ENCODE measurements at regions not wholly inside any gene's neighbourhood (a gene's known extent, or its start where the extent isn't known, plus 50 kb on each side); places are given as distances from the start of the nearest gene placed in this dataset.

GRCh38 chr4:62526671-62527070, 1326.5 kb downstream of the ADGRL3 start:
- Histone ChIP-seq H4K20me1 (ENCODE audit: insufficient read depth, low read length) (no peaks in the 10 kb centered on the region), H3K79me2 (ENCODE audit: insufficient read depth, low read depth, low read length) (no peaks in the 10 kb centered on the region), H3K36me3 (ENCODE audit: insufficient read depth, low read length) (no peaks in the 10 kb centered on the region), H3K4me3 (ENCODE audit: low read depth, low read length, poor library complexity, severe bottlenecking) (no peak overlapping the region), H3K4me1 (ENCODE audit: insufficient read depth, low read length, poor library complexity, severe bottlenecking) (no peaks in the 10 kb centered on the region), H2AFZ (ENCODE audit: low read length) (no peak overlapping the region), H3K4me2 (ENCODE audit: low read length) (no peak overlapping the region), H3K9me3 (ENCODE audit: low read length) (no peaks in the 10 kb centered on the region), H3K27ac (ENCODE audit: low read depth, low read length, poor library complexity, severe bottlenecking) (no peak overlapping the region), H3K9me2 (ENCODE audit: insufficient read depth, low read length) (no peaks in the 10 kb centered on the region)
- DNase-seq (ENCODE audit: low spot score), result no peak
- no peak for TF ChIP-seq EZH2phosphoT487 (IDR thresholded peaks at IDR 0.05; ENCODE audit: borderline replicate concordance, low read depth, low read length)
- TF ChIP-seq, protein P1, sequence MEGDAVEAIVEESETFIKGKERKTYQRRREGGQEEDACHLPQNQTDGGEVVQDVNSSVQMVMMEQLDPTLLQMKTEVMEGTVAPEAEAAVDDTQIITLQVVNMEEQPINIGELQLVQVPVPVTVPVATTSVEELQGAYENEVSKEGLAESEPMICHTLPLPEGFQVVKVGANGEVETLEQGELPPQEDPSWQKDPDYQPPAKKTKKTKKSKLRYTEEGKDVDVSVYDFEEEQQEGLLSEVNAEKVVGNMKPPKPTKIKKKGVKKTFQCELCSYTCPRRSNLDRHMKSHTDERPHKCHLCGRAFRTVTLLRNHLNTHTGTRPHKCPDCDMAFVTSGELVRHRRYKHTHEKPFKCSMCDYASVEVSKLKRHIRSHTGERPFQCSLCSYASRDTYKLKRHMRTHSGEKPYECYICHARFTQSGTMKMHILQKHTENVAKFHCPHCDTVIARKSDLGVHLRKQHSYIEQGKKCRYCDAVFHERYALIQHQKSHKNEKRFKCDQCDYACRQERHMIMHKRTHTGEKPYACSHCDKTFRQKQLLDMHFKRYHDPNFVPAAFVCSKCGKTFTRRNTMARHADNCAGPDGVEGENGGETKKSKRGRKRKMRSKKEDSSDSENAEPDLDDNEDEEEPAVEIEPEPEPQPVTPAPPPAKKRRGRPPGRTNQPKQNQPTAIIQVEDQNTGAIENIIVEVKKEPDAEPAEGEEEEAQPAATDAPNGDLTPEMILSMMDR (conservative IDR thresholded peaks at IDR 0.05; ENCODE audit: low read length), result no peak
- intact Hi-C loops (cut with micrococcal nuclease; ENCODE audit: unreplicated experiment), result no loop called here
- ChIA-PET CTCF (ENCODE audit: unreplicated experiment) (no interaction called here), POLR2A (no interaction called here)
- no TSS peak for BruUV-seq (replicated peaks)

DNA sequence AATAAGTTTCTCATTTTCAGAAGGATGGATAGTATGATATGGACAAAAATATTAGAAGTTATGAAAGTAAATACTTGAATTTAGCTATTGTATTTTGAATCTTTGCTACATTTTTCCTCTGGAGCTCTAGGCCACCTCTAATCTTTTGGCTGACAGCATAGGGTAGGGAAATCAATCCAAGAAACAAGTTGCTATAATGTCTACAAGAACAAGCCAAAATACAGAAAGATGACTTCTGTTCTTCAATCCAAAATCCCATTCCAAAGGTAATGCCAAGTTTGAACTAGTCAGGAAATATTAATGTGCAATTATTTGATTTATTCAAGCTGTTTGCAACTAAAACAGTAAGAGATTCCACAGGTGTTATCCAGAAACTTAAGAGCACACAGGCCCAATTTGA, 1323.1 kb downstream of the ADGRL3 start:
- intact Hi-C loops (cut with micrococcal nuclease; ENCODE audit: unreplicated experiment), result no loop called here
- no peaks in the 10 kb centered on the region for H3K79me2 ChIP-seq (ENCODE audit: insufficient read depth, low read depth, low read length)
- no peak for DNase-seq (ENCODE audit: low spot score)
- no peaks in the 10 kb centered on the region for H4K20me1 ChIP-seq (ENCODE audit: insufficient read depth, low read length)
- ChIA-PET POLR2A (no interaction called here), CTCF (ENCODE audit: unreplicated experiment) (no interaction called here)
- no TSS peak for BruUV-seq (replicated peaks)
- no peaks in the 10 kb centered on the region for H3K9me3 ChIP-seq (ENCODE audit: low read length)
- H2AFZ ChIP-seq (ENCODE audit: low read length), result no peak overlapping the region
- H3K4me3 ChIP-seq (ENCODE audit: low read depth, low read length, poor library complexity, severe bottlenecking), result no peak overlapping the region
- H3K9me2 ChIP-seq (ENCODE audit: insufficient read depth, low read length), result no peaks in the 10 kb centered on the region
- no peaks in the 10 kb centered on the region for H3K4me1 ChIP-seq (ENCODE audit: insufficient read depth, low read length, poor library complexity, severe bottlenecking)
- no peak overlapping the region for H3K4me2 ChIP-seq (ENCODE audit: low read length)
- H3K27ac ChIP-seq (ENCODE audit: low read depth, low read length, poor library complexity, severe bottlenecking), result no peak overlapping the region
- TF ChIP-seq, protein P1 (conservative IDR thresholded peaks at IDR 0.05; ENCODE audit: low read length), result no peak
- TF ChIP-seq EZH2phosphoT487 (IDR thresholded peaks at IDR 0.05; ENCODE audit: borderline replicate concordance, low read depth, low read length), result no peak
- no peaks in the 10 kb centered on the region for H3K36me3 ChIP-seq (ENCODE audit: insufficient read depth, low read length)

- no peak overlapping the region for H3K4me3 ChIP-seq (ENCODE audit: low read depth, low read length, poor library complexity, severe bottlenecking)
- no peaks in the 10 kb centered on the region for H3K9me2 ChIP-seq (ENCODE audit: insufficient read depth, low read length)
- intact Hi-C loops (cut with micrococcal nuclease; ENCODE audit: unreplicated experiment), result no loop called here
- ChIA-PET POLR2A (no interaction called here), CTCF (ENCODE audit: unreplicated experiment) (no interaction called here)
- H3K4me2 ChIP-seq (ENCODE audit: low read length), result no peak overlapping the region
- no peaks in the 10 kb centered on the region for H3K79me2 ChIP-seq (ENCODE audit: insufficient read depth, low read depth, low read length)
- H2AFZ ChIP-seq (ENCODE audit: low read length), result no peak overlapping the region
- no peaks in the 10 kb centered on the region for H3K36me3 ChIP-seq (ENCODE audit: insufficient read depth, low read length)
- H3K27ac ChIP-seq (ENCODE audit: low read depth, low read length, poor library complexity, severe bottlenecking), result no peak overlapping the region
- no peaks in the 10 kb centered on the region for H3K9me3 ChIP-seq (ENCODE audit: low read length)
- DNase-seq (ENCODE audit: low spot score), result no peak
- TF ChIP-seq EZH2phosphoT487 (IDR thresholded peaks at IDR 0.05; ENCODE audit: borderline replicate concordance, low read depth, low read length), result no peak
- TF ChIP-seq, protein P1 (conservative IDR thresholded peaks at IDR 0.05; ENCODE audit: low read length), result no peak
- H3K4me1 ChIP-seq (ENCODE audit: insufficient read depth, low read length, poor library complexity, severe bottlenecking), result no peaks in the 10 kb centered on the region
- no peaks in the 10 kb centered on the region for H4K20me1 ChIP-seq (ENCODE audit: insufficient read depth, low read length)
- no TSS peak for BruUV-seq (replicated peaks)
Measured at GRCh38 chr4:62522273-62522672, 1322.1 kb downstream of the ADGRL3 start.

Measured in OCI-LY7 (cell line).